ENCODE measurements at regions not wholly inside any gene's neighbourhood (a gene's known extent, or its start where the extent isn't known, plus 50 kb on each side); places are given as distances from the start of the nearest gene placed in this dataset.

DNA sequence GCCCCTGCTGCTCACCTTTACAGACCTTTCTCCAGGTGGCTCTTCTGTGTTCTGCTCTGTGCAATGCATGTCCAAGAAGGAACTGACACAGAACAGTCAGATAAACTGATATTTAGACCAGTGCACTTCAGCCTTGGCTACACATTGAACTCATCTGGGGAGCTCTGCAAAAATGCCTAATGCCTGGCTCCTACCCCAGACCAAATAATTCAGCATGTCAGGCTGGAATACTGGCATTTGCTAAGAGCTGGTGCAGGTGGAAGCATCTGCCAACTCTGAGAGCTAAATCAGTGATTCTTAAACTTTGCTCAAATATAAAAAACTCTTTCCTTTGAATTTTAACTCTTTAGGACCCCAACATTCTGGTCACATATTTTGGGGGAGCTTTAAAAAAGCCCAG is 118.2 kb upstream of the TSC22D1 start:
- TF ChIP-seq CTCF (IDR thresholded peaks at IDR 0.05) (no peak), POLR2A (IDR thresholded peaks at IDR 0.05) (no peak)

Measured in thyroid gland (tissue), 4 donors.